H1 (cell line): ENCODE measurements at regions not wholly inside any gene's neighbourhood (a gene's known extent, or its start where the extent isn't known, plus 50 kb on each side); places are given as distances from the start of the nearest gene placed in this dataset.

Experiments
- CTCF ChIA-PET: fragments of 300-600 bp; sonication (Branson Sonifier 250); formaldehyde crosslinking; loops from one replicate; lab custom pipeline; 2021; ENCODE audit not compliant: partially characterized antibody; lab: Charles Lee
- POLR2A ChIA-PET: fragments of 300-600 bp; sonication (Branson Sonifier 250); formaldehyde crosslinking; loops from one replicate; lab custom pipeline; 2021; ENCODE audit warnings: inconsistent platforms; ENCODE audit not compliant: partially characterized antibody; lab: Charles Lee
- DNase-seq, 2 experiments: peaks; one replicate each; pipeline versions ENCODE4 v3.0.0 to v3.0.0-alpha.2; 2010 to 2022; ENCODE audit warnings: low spot score in 2 of 2, low read depth in 1 of 2, mixed read lengths in 1 of 2
- FAIRE-seq: peaks from 2 replicates; lab custom pipeline; 2011; peaks lifted over from hg19 to GRCh38; lab: Jason Lieb, UNC
- H2AFZ ChIP-seq: 2 replicates; pipeline ENCODE4 v1.8.1; 2012; ENCODE audit warnings: low read length, inconsistent platforms
- H2AK5ac ChIP-seq: 2 replicates; pipeline ENCODE4 v1.6.1; 2013; ENCODE audit warnings: low read depth, low read length
- H2BK120ac ChIP-seq: replicated peaks from 2 replicates; pipeline ENCODE3; 2013; ENCODE audit warnings: low read depth, low read length, inconsistent platforms
- H2BK12ac ChIP-seq: 2 replicates; pipeline ENCODE4 v1.6.1; 2013; ENCODE audit warnings: low read depth, low read length
- H2BK15ac ChIP-seq: 2 replicates; pipeline ENCODE4 v1.6.1; 2013; ENCODE audit warnings: low read length
- H2BK20ac ChIP-seq: 2 replicates; pipeline ENCODE4 v1.6.1; 2013; ENCODE audit warnings: low read length
- H2BK5ac ChIP-seq: 2 replicates; pipeline ENCODE4 v1.6.1; 2013; ENCODE audit warnings: low read depth, low read length
- H3K14ac ChIP-seq: 2 replicates; pipeline ENCODE4 v1.6.1; 2013; ENCODE audit warnings: inconsistent platforms; ENCODE audit not compliant: insufficient read length
- H3K18ac ChIP-seq: 2 replicates; pipeline ENCODE4 v1.6.1; 2013; ENCODE audit warnings: low read length; ENCODE audit errors: extremely low read depth
- H3K23ac ChIP-seq: 2 replicates; pipeline ENCODE4 v1.6.1; 2013; ENCODE audit warnings: inconsistent platforms; ENCODE audit not compliant: insufficient read length
- H3K23me2 ChIP-seq: 2 replicates; pipeline ENCODE4 v1.6.1; 2013; ENCODE audit warnings: low read depth, low read length
- H3K27ac ChIP-seq: 2 replicates; pipeline ENCODE4 v1.6.1; 2011; ENCODE audit warnings: low read depth, low read length, inconsistent platforms
- H3K27me3 ChIP-seq, 4 experiments: replicated peaks in 1 of 4; 1 replicate in 1 of 4; 2 replicates in 3 of 4; pipeline versions ENCODE4 v1.6.1 to v1.8.1; 2011 to 2013; ENCODE audit warnings: low read length in 3 of 4, mild to moderate bottlenecking in 3 of 4, inconsistent platforms in 2 of 4, mixed read lengths in 2 of 4, moderate library complexity in 1 of 4; ENCODE audit not compliant: control insufficient read depth in 3 of 4, insufficient read depth in 3 of 4; ENCODE audit errors: extremely low read depth in 1 of 4
- H3K36me3 ChIP-seq, 4 experiments: 2 replicates each; pipeline versions ENCODE4 v1.6.1 to v1.8.1; 2011 to 2013; ENCODE audit warnings: mild to moderate bottlenecking in 4 of 4, low read length in 3 of 4, moderate library complexity in 2 of 4, control low read depth in 1 of 4, inconsistent platforms in 1 of 4; ENCODE audit not compliant: insufficient read depth in 4 of 4, control insufficient read depth in 2 of 4
- H3K4ac ChIP-seq: replicated peaks from 2 replicates; pipeline ENCODE3; 2013; ENCODE audit warnings: low read length, low read depth, mixed read lengths, inconsistent platforms; ENCODE audit not compliant: insufficient read length
- H3K4me1 ChIP-seq, 4 experiments: replicated peaks in 1 of 4; 1 replicate in 1 of 4; 2 replicates in 3 of 4; pipeline versions ENCODE4 v1.6.1 to v1.8.1; 2011 to 2013; ENCODE audit warnings: low read length in 3 of 4, inconsistent platforms in 2 of 4, mixed read lengths in 1 of 4; ENCODE audit not compliant: insufficient read depth in 4 of 4, control insufficient read depth in 3 of 4
- H3K4me2 ChIP-seq, 2 experiments: 2 replicates each; pipeline versions ENCODE4 v1.6.1 to v1.8.1; 2011 to 2013; ENCODE audit warnings: low read depth in 2 of 2, low read length in 2 of 2, control low read depth in 1 of 2, inconsistent platforms in 1 of 2, mild to moderate bottlenecking in 1 of 2; ENCODE audit not compliant: insufficient read depth in 1 of 2
- H3K4me3 ChIP-seq, 4 experiments: fragments of 200-600, 300-600 bp in 1 of 4; sonication (generic), shearing (Covaris generic), sonication (Bioruptor Twin) in 1 of 4; 2 replicates each; pipeline versions ENCODE4 v1.5.1 to v1.8.1; 2011 to 2016; ENCODE audit warnings: low read length in 4 of 4, low read depth in 3 of 4, control low read depth in 2 of 4, inconsistent platforms in 2 of 4, mild to moderate bottlenecking in 2 of 4, mixed read lengths in 1 of 4, moderate library complexity in 1 of 4; ENCODE audit not compliant: insufficient read depth in 2 of 4; ENCODE audit errors: extremely low read depth in 1 of 4
- H3K56ac ChIP-seq: replicated peaks from 2 replicates; pipeline ENCODE3; 2013; ENCODE audit warnings: low read depth, mild to moderate bottlenecking, mixed read lengths, low read length, inconsistent platforms; ENCODE audit not compliant: insufficient read length
- H3K79me1 ChIP-seq: 2 replicates; pipeline ENCODE4 v1.6.1; 2013; ENCODE audit warnings: low read depth, low read length, control low read depth
- H3K79me2 ChIP-seq, 2 experiments: 2 replicates each; pipeline versions ENCODE4 v1.6.1 to v1.8.1; 2012 to 2013; ENCODE audit warnings: low read length in 2 of 2, mild to moderate bottlenecking in 2 of 2, inconsistent platforms in 1 of 2; ENCODE audit not compliant: insufficient read depth in 2 of 2, control insufficient read depth in 1 of 2
- H3K9ac ChIP-seq, 4 experiments: replicated peaks in 1 of 4; 1 replicate in 1 of 4; 2 replicates in 3 of 4; pipeline versions ENCODE4 v1.6.1 to v1.8.1; 2011 to 2013; ENCODE audit warnings: low read depth in 3 of 4, low read length in 3 of 4, control low read depth in 2 of 4, mild to moderate bottlenecking in 2 of 4, moderate library complexity in 2 of 4, inconsistent platforms in 1 of 4; ENCODE audit errors: extremely low read depth in 1 of 4
- H3K9me3 ChIP-seq, 2 experiments: 2 replicates each; pipeline versions ENCODE4 v1.6.1 to v1.8.1; 2012 to 2013; ENCODE audit warnings: mild to moderate bottlenecking in 2 of 2, moderate library complexity in 2 of 2, control low read depth in 1 of 2, inconsistent platforms in 1 of 2, low read depth in 1 of 2, low read length in 1 of 2, mixed read lengths in 1 of 2; ENCODE audit not compliant: insufficient read depth in 2 of 2
- H4K20me1 ChIP-seq, 2 experiments: replicated peaks in 1 of 2; 2 replicates each; pipeline versions ENCODE3 to v1.8.1; 2011 to 2013; ENCODE audit warnings: inconsistent platforms in 2 of 2, low read length in 2 of 2, mild to moderate bottlenecking in 1 of 2; ENCODE audit not compliant: insufficient read depth in 2 of 2, control insufficient read depth in 1 of 2
- H4K5ac ChIP-seq: 2 replicates; pipeline ENCODE4 v1.6.1; 2013; ENCODE audit warnings: low read length, low read depth, mixed read lengths, inconsistent platforms; ENCODE audit not compliant: insufficient read length
- H4K8ac ChIP-seq: 2 replicates; pipeline ENCODE4 v1.8.0; 2013; ENCODE audit warnings: mild to moderate bottlenecking, moderate library complexity, low read length, inconsistent platforms; ENCODE audit not compliant: insufficient read depth; ENCODE audit errors: extremely low read depth
- H4K91ac ChIP-seq: replicated peaks from 2 replicates; pipeline ENCODE3; 2013; ENCODE audit warnings: low read length, mixed read lengths, inconsistent platforms; ENCODE audit not compliant: insufficient read length
- ATF2 ChIP-seq: IDR thresholded peaks from 2 replicates; pipeline ENCODE4 v1.6.1; 2012; ENCODE audit warnings: low read length, inconsistent platforms
- CBX5 ChIP-seq: fragments of 300-800, 300-1000 bp; sonication (generic); IDR thresholded peaks from 2 replicates; pipeline ENCODE4 v1.7.1; 2016; ENCODE audit warnings: antibody characterized with exemption, low read length, low read depth
- CTBP2 ChIP-seq: IDR thresholded peaks from 2 replicates; pipeline ENCODE4 v1.7.0; 2011; ENCODE audit warnings: borderline replicate concordance, mild to moderate bottlenecking, moderate library complexity, mixed read lengths, low read length; ENCODE audit not compliant: insufficient read depth, insufficient read length
- EZH2 ChIP-seq: fragments of 200-600 bp; sonication (generic); IDR thresholded peaks from 2 replicates; pipeline ENCODE4 v1.7.1; 2012; ENCODE audit warnings: low read depth, mild to moderate bottlenecking, moderate library complexity, low read length, inconsistent platforms; ENCODE audit not compliant: severe bottlenecking
- KDM5A ChIP-seq: fragments of 200-600 bp; IDR thresholded peaks from 2 replicates; pipeline ENCODE4 v1.7.1; 2012; ENCODE audit warnings: mild to moderate bottlenecking, low read length, inconsistent platforms, mixed read lengths
- SP1 ChIP-seq: IDR thresholded peaks from 2 replicates; pipeline ENCODE4 v1.6.1; 2011; ENCODE audit warnings: low read depth, low read length
- WGBS, 2 experiments: shearing (Covaris generic) in 1 of 2; methylation state at CpG; one replicate each; pipeline versions ENCODE4 v1.1.6 to v1.1.7; 2013 to 2015; ENCODE audit warnings: low lambda C conversion rate in 2 of 2, mixed read lengths in 2 of 2, inconsistent platforms in 1 of 2, low coverage in 1 of 2, missing lambda C conversion rate in 1 of 2; ENCODE audit not compliant: insufficient replicate concordance in 2 of 2, insufficient coverage in 1 of 2, insufficient read length in 1 of 2; ENCODE audit errors: extremely low coverage in 1 of 2, missing lambda C conversion rate in 1 of 2; 5-methylcytosine and 5-hydroxymethylcytosine counted together

- H3K14ac ChIP-seq = no peak overlapping the region
- H3K4ac ChIP-seq = no peak overlapping the region
- H3K9ac ChIP-seq = no peak overlapping the region
- no peaks in the 10 kb centered on the region for H3K4me1 ChIP-seq
- H3K4me2 ChIP-seq = no peak overlapping the region
- no peak overlapping the region for H2BK12ac ChIP-seq
- no peak overlapping the region for H2BK120ac ChIP-seq
- no peak overlapping the region for H3K56ac ChIP-seq
- DNase-seq (no peak), FAIRE-seq (no peak)
- H2BK20ac ChIP-seq = no peak overlapping the region
- no peak overlapping the region for H2AFZ ChIP-seq
- H3K36me3 ChIP-seq = no peaks in the 10 kb centered on the region
- POLR2A ChIA-PET = no interaction called here
- no peaks in the 10 kb centered on the region for H3K27me3 ChIP-seq
- H3K23me2 ChIP-seq = no peaks in the 10 kb centered on the region
- H4K5ac ChIP-seq = no peak overlapping the region
- no peak for TF ChIP-seq EZH2
- TF ChIP-seq ATF2 = no peak
- TF ChIP-seq SP1 = no peak
- TF ChIP-seq CBX5 = no peak
- no peak for TF ChIP-seq KDM5A
- no peak for TF ChIP-seq CTBP2
- no peak overlapping the region for H3K4me3 ChIP-seq
- H2BK15ac ChIP-seq = no peak overlapping the region
- no peaks in the 10 kb centered on the region for H3K79me2 ChIP-seq
- no peak overlapping the region for H4K8ac ChIP-seq
- H3K79me1 ChIP-seq = no peaks in the 10 kb centered on the region
- CTCF ChIA-PET = no interaction called here
- no peaks in the 10 kb centered on the region for H3K9me3 ChIP-seq
- no peak overlapping the region for H2AK5ac ChIP-seq
- H3K18ac ChIP-seq = no peak overlapping the region
- 91% methylated on average over 3 of the region's 3 CpGs; no CpG with 5 or more reads in 1 of the 2 experiments for WGBS, 2 experiments
- no peaks in the 10 kb centered on the region for H4K20me1 ChIP-seq
- no peak overlapping the region for H3K27ac ChIP-seq
- H4K91ac ChIP-seq = no peak overlapping the region
- H3K23ac ChIP-seq = no peak overlapping the region
- no peak overlapping the region for H2BK5ac ChIP-seq
These were observed 211.8 kb downstream of the LRRK2 start for GRCh38 chr12:40436564-40436963.
